GM12892 (cell line): ENCODE measurements at regions not wholly inside any gene's neighbourhood (a gene's known extent, or its start where the extent isn't known, plus 50 kb on each side); places are given as distances from the start of the nearest gene placed in this dataset.

Experiments
- POLR2A ChIP-seq: IDR thresholded peaks from 2 replicates; pipeline ENCODE4 v1.6.1; 2011; ENCODE audit warnings: low read depth, low read length, control low read depth
- POLR2AphosphoS5 ChIP-seq: IDR thresholded peaks from 2 replicates; pipeline ENCODE4 v1.6.1; 2011; ENCODE audit warnings: low read depth, low read length, control low read depth
- TAF1 ChIP-seq: IDR thresholded peaks from 2 replicates; pipeline ENCODE4 v1.6.1; 2011; ENCODE audit warnings: low read depth, mild to moderate bottlenecking, control low read depth, low read length, borderline replicate concordance

- TF ChIP-seq POLR2A: no peak
- no peak for TF ChIP-seq POLR2AphosphoS5
- no peak for TF ChIP-seq TAF1
Observed at GRCh38 chr10:61316676-61317265, 136.4 kb downstream of the TMEM26 start.
